Neural progenitor cell (in vitro differentiated cells): ENCODE measurements at regions not wholly inside any gene's neighbourhood (a gene's known extent, or its start where the extent isn't known, plus 50 kb on each side); places are given as distances from the start of the nearest gene placed in this dataset.

ENCODE experiments used
- CTCF ChIP-seq: fragments of 200-600 bp; sonication (generic); IDR thresholded peaks from 2 replicates; pipeline ENCODE4 v1.5.1; 2017; ENCODE audit warnings: antibody characterized with exemption, mild to moderate bottlenecking
- EZH2phosphoT487 ChIP-seq: fragments of 200-600 bp; sonication (generic); IDR thresholded peaks from 2 replicates; pipeline ENCODE4 v1.6.1; 2017; ENCODE audit warnings: antibody characterized with exemption

DNA sequence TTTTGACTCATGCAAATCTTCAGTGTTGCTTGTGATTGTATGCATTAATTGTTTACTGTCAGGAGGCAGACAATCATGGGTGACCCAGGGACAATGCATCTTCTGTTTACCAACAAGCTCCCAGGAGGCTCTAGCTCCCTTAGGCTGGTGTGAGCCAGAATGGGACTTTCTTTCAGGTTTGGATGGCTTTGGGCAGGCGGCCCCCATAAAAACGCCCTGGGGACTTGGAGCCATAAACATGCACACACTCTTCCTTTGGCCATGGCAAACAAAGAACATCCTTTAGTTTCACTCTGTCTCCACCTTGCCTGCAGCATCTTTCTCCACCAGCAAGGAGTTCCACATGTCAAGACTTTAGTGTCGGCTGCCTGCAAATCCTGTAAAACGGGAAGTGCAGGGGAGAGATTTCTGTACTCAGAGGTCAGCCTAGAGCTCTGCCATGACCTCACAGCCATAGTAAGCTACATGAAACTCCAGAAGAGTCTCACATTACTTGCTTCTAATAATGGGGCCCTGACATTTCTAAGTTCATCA, 127.6 kb downstream of the MAP3K7 start:
- no peak for TF ChIP-seq CTCF
- no peak for TF ChIP-seq EZH2phosphoT487
